ENCODE measurements at regions not wholly inside any gene's neighbourhood (a gene's known extent, or its start where the extent isn't known, plus 50 kb on each side); places are given as distances from the start of the nearest gene placed in this dataset.
"Not testable (repeated sequence)": the region's sequence is repeated elsewhere in the genome, so short reads cannot be mapped to it uniquely, and the experiment has no call there.

- peaks cover 11% of the 10 kb centered on the region for H3K9me3 Mint-ChIP-seq (ENCODE audit: low read depth)
- peaks cover 31% of the 10 kb centered on the region for H3K4me1 Mint-ChIP-seq (ENCODE audit: low read depth)
- TF ChIP-seq CTCF (IDR thresholded peaks at IDR 0.05), result peak; percentile 76
- H3K27me3 Mint-ChIP-seq (ENCODE audit: low read depth), result no peaks in the 10 kb centered on the region
- H3K4me3 Mint-ChIP-seq (ENCODE audit: unreplicated experiment), result no peak overlapping the region
- no peak for DNase-seq (ENCODE audit: low spot score)
- H3K36me3 Mint-ChIP-seq (ENCODE audit: low read depth), result peaks cover 4% of the 10 kb centered on the region
- peak overlapping the region; percentile 87 for H3K27ac Mint-ChIP-seq (ENCODE audit: unreplicated experiment)
These were observed 424.5 kb upstream of the CTSO start for GRCh38 chr4:156378033-156378665.

- H3K36me3 Mint-ChIP-seq (ENCODE audit: low read depth), result peaks cover 4% of the 10 kb centered on the region
- TF ChIP-seq CTCF (IDR thresholded peaks at IDR 0.05), result no peak
- no peak for DNase-seq (ENCODE audit: low spot score)
- peak overlapping the region; percentile 87 for H3K27ac Mint-ChIP-seq (ENCODE audit: unreplicated experiment)
- H3K9me3 Mint-ChIP-seq (ENCODE audit: low read depth), result peaks cover 11% of the 10 kb centered on the region
- H3K4me3 Mint-ChIP-seq (ENCODE audit: unreplicated experiment), result no peak overlapping the region
- H3K27me3 Mint-ChIP-seq (ENCODE audit: low read depth), result no peaks in the 10 kb centered on the region
- peaks cover 31% of the 10 kb centered on the region for H3K4me1 Mint-ChIP-seq (ENCODE audit: low read depth)
These were observed 423.5 kb upstream of the CTSO start for GRCh38 chr4:156377036-156377710.

- TF ChIP-seq CTCF (IDR thresholded peaks at IDR 0.05), result no peak
- Mint-ChIP-seq H3K4me1 (ENCODE audit: low read depth) (peaks cover 31% of the 10 kb centered on the region), H3K27me3 (ENCODE audit: low read depth) (no peaks in the 10 kb centered on the region), H3K4me3 (ENCODE audit: unreplicated experiment) (no peak overlapping the region), H3K27ac (ENCODE audit: unreplicated experiment) (no peak overlapping the region), H3K36me3 (ENCODE audit: low read depth) (peaks cover 4% of the 10 kb centered on the region), H3K9me3 (ENCODE audit: low read depth) (peaks cover 11% of the 10 kb centered on the region)
- DNase-seq (ENCODE audit: low spot score), result no peak
These were observed 421.2 kb upstream of the CTSO start for GRCh38 chr4:156374894-156375293.

GRCh38 chr4:156374069-156374468 lies 420.4 kb upstream of the CTSO start:
- DNase-seq (ENCODE audit: low spot score), result no peak
- Mint-ChIP-seq H3K27me3 (ENCODE audit: low read depth) (no peaks in the 10 kb centered on the region), H3K4me3 (ENCODE audit: unreplicated experiment) (no peak overlapping the region), H3K4me1 (ENCODE audit: low read depth) (peaks cover 31% of the 10 kb centered on the region), H3K9me3 (ENCODE audit: low read depth) (peaks cover 14% of the 10 kb centered on the region), H3K36me3 (ENCODE audit: low read depth) (peaks cover 8% of the 10 kb centered on the region), H3K27ac (ENCODE audit: unreplicated experiment) (no peak overlapping the region)
- no peak for TF ChIP-seq CTCF (IDR thresholded peaks at IDR 0.05)

GRCh38 chr4:156367502-156367901 lies 413.8 kb upstream of the CTSO start:
- not testable (repeated sequence) for H3K36me3 Mint-ChIP-seq (ENCODE audit: low read depth); H3K27ac Mint-ChIP-seq (ENCODE audit: unreplicated experiment); DNase-seq (ENCODE audit: low spot score); H3K27me3 Mint-ChIP-seq (ENCODE audit: low read depth); H3K4me3 Mint-ChIP-seq (ENCODE audit: unreplicated experiment)
- peaks cover 21% of the 10 kb centered on the region for H3K9me3 Mint-ChIP-seq (ENCODE audit: low read depth)
- H3K4me1 Mint-ChIP-seq (ENCODE audit: low read depth), result peaks cover 13% of the 10 kb centered on the region

- Mint-ChIP-seq H3K27me3 (ENCODE audit: low read depth) (no peaks in the 10 kb centered on the region), H3K36me3 (ENCODE audit: low read depth) (no peaks in the 10 kb centered on the region), H3K9me3 (ENCODE audit: low read depth) (peaks cover 19% of the 10 kb centered on the region), H3K4me3 (ENCODE audit: unreplicated experiment) (no peak overlapping the region), H3K27ac (ENCODE audit: unreplicated experiment) (peak overlapping the region; percentile 43), H3K4me1 (ENCODE audit: low read depth) (peaks cover 14% of the 10 kb centered on the region)
- no peak for TF ChIP-seq CTCF (IDR thresholded peaks at IDR 0.05)
- no peak for DNase-seq (ENCODE audit: low spot score)
These were observed 408.9 kb upstream of the CTSO start for GRCh38 chr4:156362581-156362980.
